ENCODE measurements at regions not wholly inside any gene's neighbourhood (a gene's known extent, or its start where the extent isn't known, plus 50 kb on each side); places are given as distances from the start of the nearest gene placed in this dataset.

DNA sequence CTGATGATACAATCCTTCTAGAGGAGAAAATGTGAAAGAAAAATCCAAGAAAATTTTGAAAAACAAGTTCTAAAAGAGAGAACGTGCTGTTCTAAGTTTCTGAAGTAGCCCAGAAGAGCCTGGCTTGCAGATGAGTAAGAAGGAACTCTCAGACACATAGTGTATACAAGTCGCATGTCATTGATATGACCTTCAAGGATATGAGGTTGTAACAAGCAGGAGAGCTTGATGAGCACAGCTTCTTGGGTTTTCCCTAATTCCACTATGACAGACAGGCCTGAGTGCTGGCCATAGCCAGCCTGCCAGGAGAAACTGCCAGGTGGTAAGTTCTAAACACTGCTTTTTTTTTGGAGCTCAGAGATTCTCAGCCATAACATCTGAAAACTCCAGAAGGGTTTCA is 235.7 kb upstream of the SIX2 start:
- no peak for TF ChIP-seq CTCF (IDR thresholded peaks at IDR 0.05)
- no peak for TF ChIP-seq EP300 (IDR thresholded peaks at IDR 0.05)
- TF ChIP-seq POLR2A (IDR thresholded peaks at IDR 0.05), result no peak

Measured in tibial nerve (tissue), 4 donors.